CD4-positive, alpha-beta T cell (primary cell): ENCODE measurements at regions not wholly inside any gene's neighbourhood (a gene's known extent, or its start where the extent isn't known, plus 50 kb on each side); places are given as distances from the start of the nearest gene placed in this dataset.

ENCODE experiments used
- ATAC-seq: fragments of 200-7000 bp; cut with Tn5 transposase; one replicate; pipeline ENCODE4 v1.10.0; 2022; ENCODE audit warnings: mild to moderate bottlenecking; ENCODE audit not compliant: poor library complexity
- CTCF ChIA-PET: fragments of 350-600 bp; sonication (Branson Sonifier 250); formaldehyde crosslinking; loops from one replicate; lab custom pipeline; 2021; ENCODE audit warnings: antibody characterized with exemption, inconsistent platforms; lab: Charles Lee
- POLR2A ChIA-PET: fragments of 350-600 bp; sonication (Branson Sonifier 250); formaldehyde crosslinking; loops from one replicate; lab custom pipeline; 2021; ENCODE audit warnings: antibody characterized with exemption, inconsistent platforms; lab: Charles Lee
- DNase-seq, 14 experiments: peaks; one replicate each; pipeline ENCODE4 v3.0.0-alpha.2; 2013 to 2020; ENCODE audit warnings: mixed read lengths in 2 of 14
- H3K27ac ChIP-seq, 2 donors: one replicate each; pipeline versions ENCODE4 v1.5.1 to v1.7.0; 2013; ENCODE audit warnings: low read length in 2 of 2, low read depth in 1 of 2, mild to moderate bottlenecking in 1 of 2
- H3K27me3 ChIP-seq, 2 experiments: 1 replicate in 1 of 2; 2 replicates in 1 of 2; pipeline versions ENCODE4 v1.6.1 to v1.7.0; 2013; ENCODE audit warnings: low read length in 2 of 2, control low read depth in 1 of 2, mild to moderate bottlenecking in 1 of 2, moderate library complexity in 1 of 2; ENCODE audit not compliant: insufficient read depth in 2 of 2, control insufficient read depth in 1 of 2
- H3K36me3 ChIP-seq: one replicate; pipeline ENCODE4 v1.6.1; 2013; ENCODE audit warnings: low read length, control low read depth; ENCODE audit not compliant: insufficient read depth
- H3K4me1 ChIP-seq: one replicate; pipeline ENCODE4 v1.6.1; 2013; ENCODE audit warnings: low read length, control low read depth; ENCODE audit not compliant: insufficient read depth
- H3K4me3 ChIP-seq: one replicate; pipeline ENCODE4 v1.5.1; 2013; ENCODE audit warnings: mild to moderate bottlenecking, low read length, moderate library complexity
- H3K9me3 ChIP-seq, 2 experiments: 1 replicate in 1 of 2; 2 replicates in 1 of 2; pipeline versions ENCODE4 v1.6.1 to v1.7.0; 2013; ENCODE audit warnings: low read length in 2 of 2, mild to moderate bottlenecking in 2 of 2, control low read depth in 1 of 2, moderate library complexity in 1 of 2; ENCODE audit not compliant: control insufficient read depth in 1 of 2, insufficient read depth in 1 of 2
- H3K27ac Mint-ChIP-seq: one replicate; pipeline ENCODE4 v1.8.0; 2020; ENCODE audit warnings: mixed read lengths
- H3K27me3 Mint-ChIP-seq: one replicate; pipeline ENCODE4 v1.8.0; 2021; ENCODE audit warnings: mixed read lengths
- H3K36me3 Mint-ChIP-seq: one replicate; pipeline ENCODE4 v1.8.0; 2021; ENCODE audit warnings: low read depth, mixed read lengths
- H3K4me1 Mint-ChIP-seq: one replicate; pipeline ENCODE4 v1.8.0; 2021; ENCODE audit warnings: low read depth, mixed read lengths
- H3K4me3 Mint-ChIP-seq: one replicate; pipeline ENCODE4 v1.8.0; 2020; ENCODE audit warnings: mild to moderate bottlenecking, mixed read lengths
- H3K9me3 Mint-ChIP-seq: one replicate; pipeline ENCODE4 v1.8.0; 2020; ENCODE audit warnings: mixed read lengths
- intact Hi-C, 2 experiments: fragments of 100-400 bp; cut with DNase I in 1 of 2; cut with micrococcal nuclease in 1 of 2; formaldehyde crosslinking; loops; one replicate each; pipeline versions ENCODE4 v1.15.1 to v1.9.0; 2023 to 2025; cut with DNase I, micrococcal nuclease
- TF ChIP-seq, protein P1 (sequence below): fragments of 200-600 bp; IDR thresholded peaks from one replicate; pipeline ENCODE4 v1.8.0; 2022; ENCODE audit warnings: antibody characterized with exemption, mild to moderate bottlenecking

DNA sequence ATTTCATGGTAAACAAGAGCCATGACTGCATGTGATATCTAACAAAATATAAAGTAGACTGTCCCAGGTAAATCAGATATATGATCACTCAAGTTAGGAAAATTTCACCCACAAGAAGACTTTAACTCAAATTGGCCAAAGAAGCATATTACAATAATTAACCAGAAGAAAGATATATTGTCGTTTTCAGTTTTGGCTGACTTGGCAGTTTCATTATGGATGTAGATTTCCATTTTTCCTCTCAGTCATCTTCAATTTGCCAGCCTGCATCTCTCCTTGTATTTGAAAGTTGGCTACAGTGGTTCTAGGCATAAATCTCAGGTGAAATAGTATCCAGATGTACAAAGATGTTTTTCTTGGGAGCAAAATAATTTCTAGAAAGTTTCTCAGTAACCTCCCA, 761.6 kb downstream of the LRFN5 start:
- ATAC-seq = no peak
- H3K36me3 Mint-ChIP-seq = no peaks in the 10 kb centered on the region
- TF ChIP-seq, protein P1, sequence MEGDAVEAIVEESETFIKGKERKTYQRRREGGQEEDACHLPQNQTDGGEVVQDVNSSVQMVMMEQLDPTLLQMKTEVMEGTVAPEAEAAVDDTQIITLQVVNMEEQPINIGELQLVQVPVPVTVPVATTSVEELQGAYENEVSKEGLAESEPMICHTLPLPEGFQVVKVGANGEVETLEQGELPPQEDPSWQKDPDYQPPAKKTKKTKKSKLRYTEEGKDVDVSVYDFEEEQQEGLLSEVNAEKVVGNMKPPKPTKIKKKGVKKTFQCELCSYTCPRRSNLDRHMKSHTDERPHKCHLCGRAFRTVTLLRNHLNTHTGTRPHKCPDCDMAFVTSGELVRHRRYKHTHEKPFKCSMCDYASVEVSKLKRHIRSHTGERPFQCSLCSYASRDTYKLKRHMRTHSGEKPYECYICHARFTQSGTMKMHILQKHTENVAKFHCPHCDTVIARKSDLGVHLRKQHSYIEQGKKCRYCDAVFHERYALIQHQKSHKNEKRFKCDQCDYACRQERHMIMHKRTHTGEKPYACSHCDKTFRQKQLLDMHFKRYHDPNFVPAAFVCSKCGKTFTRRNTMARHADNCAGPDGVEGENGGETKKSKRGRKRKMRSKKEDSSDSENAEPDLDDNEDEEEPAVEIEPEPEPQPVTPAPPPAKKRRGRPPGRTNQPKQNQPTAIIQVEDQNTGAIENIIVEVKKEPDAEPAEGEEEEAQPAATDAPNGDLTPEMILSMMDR = no peak

DNA sequence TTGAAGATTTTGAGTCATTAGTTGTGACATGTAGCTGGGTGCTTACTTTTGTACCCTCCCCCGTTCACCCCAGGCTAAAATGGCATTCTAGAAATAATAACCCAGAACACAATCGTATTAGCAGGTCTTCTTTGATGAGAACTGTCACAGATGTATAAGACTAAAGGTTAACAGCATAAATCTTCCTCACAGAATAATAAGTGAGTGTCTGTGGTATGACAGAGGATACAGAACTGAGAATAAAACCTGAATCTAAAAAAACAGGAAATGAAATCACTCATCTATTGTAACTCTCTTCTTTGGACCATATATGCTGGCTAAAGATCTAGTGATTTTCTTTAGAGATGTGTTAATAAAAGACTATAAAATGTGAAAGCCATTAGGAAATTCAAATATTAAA, 746.6 kb downstream of the LRFN5 start:
- H3K27ac Mint-ChIP-seq = no peak overlapping the region
- no peaks in the 10 kb centered on the region for H3K27me3 ChIP-seq
- no peaks in the 10 kb centered on the region for H3K27me3 Mint-ChIP-seq
- H3K9me3 ChIP-seq = no peaks in the 10 kb centered on the region
- H3K36me3 Mint-ChIP-seq = no peaks in the 10 kb centered on the region
- no peak overlapping the region for H3K4me3 Mint-ChIP-seq
- H3K9me3 Mint-ChIP-seq = peaks cover 1% of the 10 kb centered on the region
- DNase-seq (no peak), ATAC-seq (no peak)
- TF ChIP-seq, protein P1 = no peak
- H3K36me3 ChIP-seq = no peaks in the 10 kb centered on the region
- H3K4me3 ChIP-seq = no peak overlapping the region
- H3K4me1 Mint-ChIP-seq = no peaks in the 10 kb centered on the region
- ChIA-PET CTCF (no interaction called here), POLR2A (no interaction called here)
- no peak overlapping the region for H3K27ac ChIP-seq
- intact Hi-C loops = no loop called here
- H3K4me1 ChIP-seq = no peaks in the 10 kb centered on the region

More for the DNA sequence above, 761.6 kb downstream of the LRFN5 start:
- POLR2A ChIA-PET = no interaction called here
- intact Hi-C loops = no loop called here
- CTCF ChIA-PET = no interaction called here
- Mint-ChIP-seq H3K9me3 (peaks cover 6% of the 10 kb centered on the region), H3K27me3 (no peaks in the 10 kb centered on the region), H3K27ac (no peak overlapping the region), H3K4me3 (no peak overlapping the region), H3K4me1 (no peaks in the 10 kb centered on the region)
- Histone ChIP-seq H3K4me1 (no peaks in the 10 kb centered on the region), H3K36me3 (no peaks in the 10 kb centered on the region), H3K27me3 (no peaks in the 10 kb centered on the region), H3K4me3 (no peak overlapping the region), H3K9me3 (peaks cover 0 to 4% of the 10 kb centered on the region in 2 experiments), H3K27ac (no peak overlapping the region)
- DNase-seq = no peak

DNA sequence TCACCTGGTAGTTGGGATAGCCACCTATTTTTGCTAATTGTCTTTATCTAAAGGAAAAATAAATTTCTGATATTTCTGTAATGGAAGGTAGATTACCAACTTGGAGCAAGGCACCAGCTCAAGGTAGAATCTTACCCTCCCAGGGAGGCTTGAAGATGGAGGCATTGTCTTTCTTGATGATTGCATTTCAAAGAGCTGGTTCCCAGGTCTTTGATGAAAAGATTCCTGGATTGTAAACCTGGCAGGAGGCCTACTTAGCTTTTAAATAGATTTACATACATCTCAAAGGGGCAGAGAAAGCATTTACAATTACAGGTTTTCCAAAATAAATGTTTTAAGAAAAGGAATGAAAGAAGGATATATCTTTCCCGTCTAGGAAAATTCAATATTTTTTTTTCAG, 729.2 kb downstream of the LRFN5 start:
- DNase-seq (no peak), ATAC-seq (no peak)
- no peaks in the 10 kb centered on the region for H3K36me3 ChIP-seq
- H3K4me1 Mint-ChIP-seq = no peaks in the 10 kb centered on the region
- H3K4me3 Mint-ChIP-seq = no peak overlapping the region
- H3K9me3 Mint-ChIP-seq = peaks cover 9% of the 10 kb centered on the region
- no peak overlapping the region for H3K27ac ChIP-seq
- no peaks in the 10 kb centered on the region for H3K4me1 ChIP-seq
- H3K36me3 Mint-ChIP-seq = no peaks in the 10 kb centered on the region
- ChIA-PET CTCF (no interaction called here), POLR2A (no interaction called here)
- peaks cover 0 to 3% of the 10 kb centered on the region in 2 experiments for H3K9me3 ChIP-seq
- no peak overlapping the region for H3K27ac Mint-ChIP-seq
- TF ChIP-seq, protein P1 = no peak
- H3K27me3 Mint-ChIP-seq = no peaks in the 10 kb centered on the region
- no peaks in the 10 kb centered on the region for H3K27me3 ChIP-seq
- intact Hi-C loops = no loop called here
- H3K4me3 ChIP-seq = no peak overlapping the region
